ENCODE measurements at regions not wholly inside any gene's neighbourhood (a gene's known extent, or its start where the extent isn't known, plus 50 kb on each side); places are given as distances from the start of the nearest gene placed in this dataset.

- Histone ChIP-seq H3K36me3 (replicated peaks; ENCODE audit: insufficient read depth, low read length) (no peaks in the 10 kb centered on the region), H2AFZ (ENCODE audit: low read length) (no peak overlapping the region), H3K27me3 (replicated peaks; ENCODE audit: insufficient read depth, low read length) (no peaks in the 10 kb centered on the region), H3K9me2 (replicated peaks; ENCODE audit: insufficient read depth, low read length) (no peaks in the 10 kb centered on the region), H3F3A (ENCODE audit: insufficient read depth, low read length) (no peaks in the 10 kb centered on the region), H3K9me3 (replicated peaks; ENCODE audit: insufficient read depth, low read length) (no peaks in the 10 kb centered on the region), H3K27ac (ENCODE audit: low read length) (no peak overlapping the region), H3K79me2 (ENCODE audit: low read length) (no peaks in the 10 kb centered on the region), H3K4me3 (ENCODE audit: low read length) (no peak overlapping the region), H3K4me1 (ENCODE audit: low read length) (no peaks in the 10 kb centered on the region), H3K9ac (ENCODE audit: low read length) (no peak overlapping the region), H3K4me2 (ENCODE audit: low read depth, low read length) (no peak overlapping the region), H4K20me1 (ENCODE audit: insufficient read depth, low read length) (no peaks in the 10 kb centered on the region)
- no peak for DNase-seq
- TF ChIP-seq CTCF (IDR thresholded peaks at IDR 0.05; ENCODE audit: low read length) (no peak), EZH2 (optimal IDR thresholded peaks at IDR 0.05; ENCODE audit: low read depth, low read length) (no peak), EZH2phosphoT487 (IDR thresholded peaks at IDR 0.05; ENCODE audit: low read length) (no peak)
These were observed 365.3 kb upstream of the KCNMB2 start for GRCh38 chr3:178170698-178171535.

GRCh38 chr3:178172121-178172520 is 364.1 kb upstream of the KCNMB2 start:
- Histone ChIP-seq H3K9ac (ENCODE audit: low read length) (no peak overlapping the region), H3K9me2 (replicated peaks; ENCODE audit: insufficient read depth, low read length) (no peaks in the 10 kb centered on the region), H3K4me1 (ENCODE audit: low read length) (no peaks in the 10 kb centered on the region), H4K20me1 (ENCODE audit: insufficient read depth, low read length) (no peaks in the 10 kb centered on the region), H3K4me3 (ENCODE audit: low read length) (no peak overlapping the region), H3K36me3 (replicated peaks; ENCODE audit: insufficient read depth, low read length) (no peaks in the 10 kb centered on the region), H3K79me2 (ENCODE audit: low read length) (no peaks in the 10 kb centered on the region), H2AFZ (ENCODE audit: low read length) (no peak overlapping the region), H3F3A (ENCODE audit: insufficient read depth, low read length) (no peaks in the 10 kb centered on the region), H3K9me3 (replicated peaks; ENCODE audit: insufficient read depth, low read length) (no peaks in the 10 kb centered on the region), H3K4me2 (ENCODE audit: low read depth, low read length) (no peak overlapping the region), H3K27me3 (replicated peaks; ENCODE audit: insufficient read depth, low read length) (no peaks in the 10 kb centered on the region), H3K27ac (ENCODE audit: low read length) (no peak overlapping the region)
- no peak for DNase-seq
- no peak for TF ChIP-seq EZH2 (optimal IDR thresholded peaks at IDR 0.05; ENCODE audit: low read depth, low read length)
- TF ChIP-seq EZH2phosphoT487 (IDR thresholded peaks at IDR 0.05; ENCODE audit: low read length) = no peak
- no peak for TF ChIP-seq CTCF (IDR thresholded peaks at IDR 0.05; ENCODE audit: low read length)

- no peak for DNase-seq
- no peak for TF ChIP-seq EZH2 (optimal IDR thresholded peaks at IDR 0.05; ENCODE audit: low read depth, low read length)
- TF ChIP-seq CTCF (IDR thresholded peaks at IDR 0.05; ENCODE audit: low read length) = no peak
- no peak for TF ChIP-seq EZH2phosphoT487 (IDR thresholded peaks at IDR 0.05; ENCODE audit: low read length)
- H2AFZ ChIP-seq (ENCODE audit: low read length) = no peak overlapping the region
These were observed 361.9 kb upstream of the KCNMB2 start for GRCh38 chr3:178174201-178174915.

More at GRCh38 chr3:178174201-178174915, 361.9 kb upstream of the KCNMB2 start:
- Histone ChIP-seq H4K20me1 (ENCODE audit: insufficient read depth, low read length) (no peaks in the 10 kb centered on the region), H3K27me3 (replicated peaks; ENCODE audit: insufficient read depth, low read length) (no peaks in the 10 kb centered on the region), H3K36me3 (replicated peaks; ENCODE audit: insufficient read depth, low read length) (no peaks in the 10 kb centered on the region), H3K4me2 (ENCODE audit: low read depth, low read length) (no peak overlapping the region), H3K9me3 (replicated peaks; ENCODE audit: insufficient read depth, low read length) (no peaks in the 10 kb centered on the region), H3F3A (ENCODE audit: insufficient read depth, low read length) (no peaks in the 10 kb centered on the region), H3K4me3 (ENCODE audit: low read length) (no peak overlapping the region), H3K9me2 (replicated peaks; ENCODE audit: insufficient read depth, low read length) (no peaks in the 10 kb centered on the region), H3K79me2 (ENCODE audit: low read length) (no peaks in the 10 kb centered on the region), H3K9ac (ENCODE audit: low read length) (no peak overlapping the region), H3K4me1 (ENCODE audit: low read length) (no peaks in the 10 kb centered on the region), H3K27ac (ENCODE audit: low read length) (no peak overlapping the region)

All from MM.1S (cell line).